ENCODE measurements at regions not wholly inside any gene's neighbourhood (a gene's known extent, or its start where the extent isn't known, plus 50 kb on each side); places are given as distances from the start of the nearest gene placed in this dataset.

- Histone ChIP-seq H3K4me1 (peaks cover 15% of the 10 kb centered on the region), H3K9ac (no peak overlapping the region), H3K27me3 (no peaks in the 10 kb centered on the region), H3K4me3 (no peak overlapping the region), H3K4me2 (no peak overlapping the region), H3K36me3 (no peaks in the 10 kb centered on the region), H3K27ac (no peak overlapping the region), H3K9me3 (no peaks in the 10 kb centered on the region), H4K20me1 (no peaks in the 10 kb centered on the region)
- TF ChIP-seq Cebpa-rat (IDR thresholded peaks at IDR 0.05), result no peak
These were observed 521.2 kb downstream of the SHQ1 start for GRCh38 chr3:72327008-72327407.

- H3K27me3 ChIP-seq, result no peaks in the 10 kb centered on the region
- H3K27ac ChIP-seq, result no peak overlapping the region
- H3K9ac ChIP-seq, result no peak overlapping the region
- peaks cover 5% of the 10 kb centered on the region for H3K4me1 ChIP-seq
- H3K9me3 ChIP-seq, result no peaks in the 10 kb centered on the region
- H3K4me3 ChIP-seq, result no peak overlapping the region
- H3K4me2 ChIP-seq, result no peak overlapping the region
- TF ChIP-seq Cebpa-rat (IDR thresholded peaks at IDR 0.05), result no peak
- no peaks in the 10 kb centered on the region for H3K36me3 ChIP-seq
- no peaks in the 10 kb centered on the region for H4K20me1 ChIP-seq
These were observed 523.9 kb downstream of the SHQ1 start for GRCh38 chr3:72324253-72324811.

- no peak overlapping the region for H3K4me2 ChIP-seq
- TF ChIP-seq Cebpa-rat (IDR thresholded peaks at IDR 0.05), result no peak
- H3K9ac ChIP-seq, result no peak overlapping the region
- H3K9me3 ChIP-seq, result no peaks in the 10 kb centered on the region
- H3K36me3 ChIP-seq, result no peaks in the 10 kb centered on the region
- H3K4me1 ChIP-seq, result peaks cover 6% of the 10 kb centered on the region
- no peaks in the 10 kb centered on the region for H4K20me1 ChIP-seq
- no peaks in the 10 kb centered on the region for H3K27me3 ChIP-seq
- H3K4me3 ChIP-seq, result no peak overlapping the region
- H3K27ac ChIP-seq, result no peak overlapping the region
These were observed 524.5 kb downstream of the SHQ1 start for GRCh38 chr3:72323773-72324172.

- H3K4me2 ChIP-seq, result no peak overlapping the region
- H3K27ac ChIP-seq, result no peak overlapping the region
- no peak for TF ChIP-seq Cebpa-rat (IDR thresholded peaks at IDR 0.05)
These were observed 525.8 kb downstream of the SHQ1 start for GRCh38 chr3:72322264-72322976.

GRCh38 chr3:72320955-72321303 lies 527.3 kb downstream of the SHQ1 start:
- no peaks in the 10 kb centered on the region for H4K20me1 ChIP-seq
- H3K27me3 ChIP-seq, result no peaks in the 10 kb centered on the region
- no peak overlapping the region for H3K9ac ChIP-seq
- peaks cover 31% of the 10 kb centered on the region for H3K4me1 ChIP-seq
- no peaks in the 10 kb centered on the region for H3K9me3 ChIP-seq
- no peak for TF ChIP-seq Cebpa-rat (IDR thresholded peaks at IDR 0.05)
- H3K36me3 ChIP-seq, result no peaks in the 10 kb centered on the region
- H3K27ac ChIP-seq, result no peak overlapping the region
- H3K4me2 ChIP-seq, result no peak overlapping the region
- H3K4me3 ChIP-seq, result no peak overlapping the region

More at GRCh38 chr3:72322264-72322976, 525.8 kb downstream of the SHQ1 start:
- H3K4me3 ChIP-seq, result no peak overlapping the region
- H3K9me3 ChIP-seq, result no peaks in the 10 kb centered on the region
- no peak overlapping the region for H3K9ac ChIP-seq
- H4K20me1 ChIP-seq, result no peaks in the 10 kb centered on the region
- peaks cover 19% of the 10 kb centered on the region for H3K4me1 ChIP-seq
- H3K27me3 ChIP-seq, result no peaks in the 10 kb centered on the region
- no peaks in the 10 kb centered on the region for H3K36me3 ChIP-seq

GRCh38 chr3:72320095-72320954 lies 527.9 kb downstream of the SHQ1 start:
- Histone ChIP-seq H3K9ac (no peak overlapping the region), H3K36me3 (no peaks in the 10 kb centered on the region), H3K27me3 (no peaks in the 10 kb centered on the region), H3K27ac (no peak overlapping the region), H3K4me2 (no peak overlapping the region), H3K9me3 (no peaks in the 10 kb centered on the region), H3K4me1 (peaks cover 31% of the 10 kb centered on the region), H3K4me3 (no peak overlapping the region), H4K20me1 (no peaks in the 10 kb centered on the region)
- TF ChIP-seq Cebpa-rat (IDR thresholded peaks at IDR 0.05), result no peak

- H3K4me3 ChIP-seq, result no peak overlapping the region
- peak overlapping the region; percentile 60 for H3K4me2 ChIP-seq
- H3K27me3 ChIP-seq, result no peaks in the 10 kb centered on the region
- no peaks in the 10 kb centered on the region for H3K36me3 ChIP-seq
- H3K9me3 ChIP-seq, result no peaks in the 10 kb centered on the region
- no peak overlapping the region for H3K27ac ChIP-seq
- TF ChIP-seq Cebpa-rat (IDR thresholded peaks at IDR 0.05), result no peak
- H3K9ac ChIP-seq, result no peak overlapping the region
- H3K4me1 ChIP-seq, result peaks cover 31% of the 10 kb centered on the region
- H4K20me1 ChIP-seq, result no peaks in the 10 kb centered on the region
These were observed 528.8 kb downstream of the SHQ1 start for GRCh38 chr3:72319194-72320094.

GRCh38 chr3:72318504-72319193 lies 529.6 kb downstream of the SHQ1 start:
- Histone ChIP-seq H3K9ac (no peak overlapping the region), H3K4me2 (peak overlapping the region; percentile 60), H4K20me1 (no peaks in the 10 kb centered on the region), H3K4me3 (no peak overlapping the region), H3K27me3 (no peaks in the 10 kb centered on the region), H3K9me3 (0 out of 2 replicates have a peak, but pooled peaks cover 4% of the 10 kb centered on the region), H3K4me1 (peaks cover 31% of the 10 kb centered on the region), H3K36me3 (no peaks in the 10 kb centered on the region), H3K27ac (no peak overlapping the region)
- no peak for TF ChIP-seq Cebpa-rat (IDR thresholded peaks at IDR 0.05)

GRCh38 chr3:72317491-72317890 lies 530.8 kb downstream of the SHQ1 start:
- Histone ChIP-seq H3K27ac (no peak overlapping the region), H3K9me3 (0 out of 2 replicates have a peak, but pooled peaks cover 4% of the 10 kb centered on the region), H3K27me3 (no peaks in the 10 kb centered on the region), H3K36me3 (no peaks in the 10 kb centered on the region), H3K9ac (no peak overlapping the region), H3K4me2 (0 out of 2 replicates have a peak overlapping the region, but pooled peaks have one; percentile 8), H3K4me1 (peaks cover 37% of the 10 kb centered on the region), H3K4me3 (no peak overlapping the region), H4K20me1 (no peaks in the 10 kb centered on the region)
- TF ChIP-seq Cebpa-rat (IDR thresholded peaks at IDR 0.05), result no peak

Data from BLaER1 (cell line).